ENCODE measurements at regions not wholly inside any gene's neighbourhood (a gene's known extent, or its start where the extent isn't known, plus 50 kb on each side); places are given as distances from the start of the nearest gene placed in this dataset.

DNA sequence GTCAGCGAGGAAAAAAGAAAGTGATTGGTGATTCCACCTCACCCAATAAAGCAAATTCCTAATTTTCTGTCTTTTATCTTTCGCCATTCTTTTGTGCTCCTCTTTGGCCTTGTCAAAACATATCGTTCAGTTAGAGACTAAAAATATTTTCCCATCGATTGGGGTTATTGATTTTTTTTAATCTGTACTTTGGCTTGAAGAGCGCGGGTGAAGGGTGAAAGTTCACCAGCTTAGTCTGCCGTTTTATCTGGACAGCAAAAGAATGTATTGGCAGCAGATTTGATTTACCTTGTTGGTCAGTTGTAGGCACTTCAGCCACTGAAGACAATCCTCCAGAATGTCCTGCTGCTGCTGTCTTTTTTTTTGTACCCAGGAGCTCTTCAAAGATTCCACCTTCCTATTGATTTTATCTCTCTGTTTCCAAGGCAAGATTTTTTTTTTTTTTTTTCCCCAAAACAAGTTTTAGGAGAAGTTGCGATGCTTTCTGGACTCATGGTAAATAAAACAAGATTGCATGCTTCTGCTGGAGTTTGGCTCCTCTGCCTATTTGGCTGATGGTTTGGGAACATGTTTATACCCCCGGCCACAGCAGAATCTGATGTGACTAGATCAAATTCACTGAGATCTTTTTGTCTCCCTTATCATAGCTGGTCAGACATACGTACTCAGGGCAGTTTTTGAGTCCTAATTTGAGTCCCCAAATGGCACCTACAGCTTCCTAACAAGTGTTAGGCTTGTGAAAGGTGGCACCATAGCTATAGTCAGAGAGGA, 269.3 kb upstream of the ONECUT1 start:
- Histone ChIP-seq H3K56ac (ENCODE audit: low read length) (no peak overlapping the region), H3K18ac (ENCODE audit: low read length) (no peak overlapping the region), H3K36me3 (ENCODE audit: control insufficient read depth, insufficient read depth, low read length) (no peaks in the 10 kb centered on the region), H2AK5ac (ENCODE audit: low read length) (no peak overlapping the region), H3K4me3 (ENCODE audit: low read length) (no peak overlapping the region), H3K4ac (ENCODE audit: low read depth, low read length) (no peak overlapping the region), H3K23ac (ENCODE audit: low read length) (no peak overlapping the region), H3K79me2 (ENCODE audit: control insufficient read depth, insufficient read depth, low read length) (no peaks in the 10 kb centered on the region), H3K27ac (ENCODE audit: low read depth, low read length) (no peak overlapping the region), H2BK5ac (ENCODE audit: low read length) (no peak overlapping the region), H3K27me3 (ENCODE audit: insufficient read depth, low read length, poor library complexity) (no peaks in the 10 kb centered on the region), H2BK120ac (ENCODE audit: low read depth, low read length) (no peak overlapping the region), H3K4me1 (ENCODE audit: control insufficient read depth, low read depth, low read length) (no peaks in the 10 kb centered on the region), H2BK15ac (replicated peaks; ENCODE audit: low read depth) (no peak overlapping the region), H3K4me2 (ENCODE audit: low read length) (no peak overlapping the region), H4K8ac (ENCODE audit: low read depth, low read length) (no peak overlapping the region), H3K9ac (ENCODE audit: low read length) (no peak overlapping the region), H4K5ac (ENCODE audit: low read length) (no peak overlapping the region), H3K79me1 (ENCODE audit: low read length) (no peaks in the 10 kb centered on the region)
- no CpG with 5 or more reads among the region's 10 CpGs for WGBS (ENCODE audit: extremely low coverage, insufficient coverage, low lambda C conversion rate)
- DNase-seq: no peak

- no CpG with 5 or more reads among the region's 2 CpGs for WGBS (ENCODE audit: extremely low coverage, insufficient coverage, low lambda C conversion rate)
- H3K27me3 ChIP-seq (ENCODE audit: insufficient read depth, low read length, poor library complexity): no peaks in the 10 kb centered on the region
- no peak overlapping the region for H3K27ac ChIP-seq (ENCODE audit: low read depth, low read length)
- no peak overlapping the region for H3K23ac ChIP-seq (ENCODE audit: low read length)
- no peaks in the 10 kb centered on the region for H3K79me2 ChIP-seq (ENCODE audit: control insufficient read depth, insufficient read depth, low read length)
- no peak overlapping the region for H2AK5ac ChIP-seq (ENCODE audit: low read length)
- no peak overlapping the region for H4K5ac ChIP-seq (ENCODE audit: low read length)
- no peak overlapping the region for H2BK120ac ChIP-seq (ENCODE audit: low read depth, low read length)
- no peaks in the 10 kb centered on the region for H3K36me3 ChIP-seq (ENCODE audit: control insufficient read depth, insufficient read depth, low read length)
- no peak overlapping the region for H3K18ac ChIP-seq (ENCODE audit: low read length)
- no peaks in the 10 kb centered on the region for H3K79me1 ChIP-seq (ENCODE audit: low read length)
- no peaks in the 10 kb centered on the region for H3K4me1 ChIP-seq (ENCODE audit: control insufficient read depth, low read depth, low read length)
- H3K4ac ChIP-seq (ENCODE audit: low read depth, low read length): no peak overlapping the region
- no peak overlapping the region for H4K8ac ChIP-seq (ENCODE audit: low read depth, low read length)
- no peak overlapping the region for H3K4me2 ChIP-seq (ENCODE audit: low read length)
- no peak overlapping the region for H2BK5ac ChIP-seq (ENCODE audit: low read length)
- DNase-seq: no peak
- H2BK15ac ChIP-seq (replicated peaks; ENCODE audit: low read depth): no peak overlapping the region
- H3K4me3 ChIP-seq (ENCODE audit: low read length): no peak overlapping the region
- no peak overlapping the region for H3K56ac ChIP-seq (ENCODE audit: low read length)
- no peak overlapping the region for H3K9ac ChIP-seq (ENCODE audit: low read length)
Measured at GRCh38 chr15:53046153-53046790, 256.1 kb upstream of the ONECUT1 start.

DNA sequence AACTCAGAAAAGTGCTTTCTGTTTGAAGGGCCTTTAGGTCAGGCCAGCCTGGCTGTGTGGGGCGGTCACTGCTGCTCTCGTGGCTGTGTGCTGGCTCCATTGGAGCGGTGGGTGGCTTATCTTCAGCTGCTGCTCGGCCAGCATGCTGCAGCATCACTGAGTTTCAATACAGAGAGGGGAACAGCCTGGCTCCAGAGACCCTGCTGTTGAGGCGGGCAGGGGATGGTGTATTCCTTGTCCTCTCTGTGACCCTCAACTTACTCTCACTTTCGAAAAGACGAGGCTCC, 248.5 kb upstream of the ONECUT1 start:
- Histone ChIP-seq H3K79me1 (ENCODE audit: low read length) (no peaks in the 10 kb centered on the region), H3K79me2 (ENCODE audit: control insufficient read depth, insufficient read depth, low read length) (no peaks in the 10 kb centered on the region), H3K4ac (ENCODE audit: low read depth, low read length) (no peak overlapping the region), H3K4me3 (ENCODE audit: low read length) (no peak overlapping the region), H4K5ac (ENCODE audit: low read length) (no peak overlapping the region), H2BK15ac (replicated peaks; ENCODE audit: low read depth) (no peak overlapping the region), H2BK120ac (ENCODE audit: low read depth, low read length) (no peak overlapping the region), H3K56ac (ENCODE audit: low read length) (no peak overlapping the region), H3K27ac (ENCODE audit: low read depth, low read length) (no peak overlapping the region), H3K23ac (ENCODE audit: low read length) (no peak overlapping the region), H2BK5ac (ENCODE audit: low read length) (no peak overlapping the region), H3K4me2 (ENCODE audit: low read length) (no peak overlapping the region), H2AK5ac (ENCODE audit: low read length) (no peak overlapping the region), H3K18ac (ENCODE audit: low read length) (no peak overlapping the region), H3K27me3 (ENCODE audit: insufficient read depth, low read length, poor library complexity) (no peaks in the 10 kb centered on the region), H3K9ac (ENCODE audit: low read length) (no peak overlapping the region), H3K4me1 (ENCODE audit: control insufficient read depth, low read depth, low read length) (no peaks in the 10 kb centered on the region), H3K36me3 (ENCODE audit: control insufficient read depth, insufficient read depth, low read length) (no peaks in the 10 kb centered on the region), H4K8ac (ENCODE audit: low read depth, low read length) (no peak overlapping the region)
- no peak for DNase-seq
- no CpG with 5 or more reads among the region's 7 CpGs for WGBS (ENCODE audit: extremely low coverage, insufficient coverage, low lambda C conversion rate)

DNA sequence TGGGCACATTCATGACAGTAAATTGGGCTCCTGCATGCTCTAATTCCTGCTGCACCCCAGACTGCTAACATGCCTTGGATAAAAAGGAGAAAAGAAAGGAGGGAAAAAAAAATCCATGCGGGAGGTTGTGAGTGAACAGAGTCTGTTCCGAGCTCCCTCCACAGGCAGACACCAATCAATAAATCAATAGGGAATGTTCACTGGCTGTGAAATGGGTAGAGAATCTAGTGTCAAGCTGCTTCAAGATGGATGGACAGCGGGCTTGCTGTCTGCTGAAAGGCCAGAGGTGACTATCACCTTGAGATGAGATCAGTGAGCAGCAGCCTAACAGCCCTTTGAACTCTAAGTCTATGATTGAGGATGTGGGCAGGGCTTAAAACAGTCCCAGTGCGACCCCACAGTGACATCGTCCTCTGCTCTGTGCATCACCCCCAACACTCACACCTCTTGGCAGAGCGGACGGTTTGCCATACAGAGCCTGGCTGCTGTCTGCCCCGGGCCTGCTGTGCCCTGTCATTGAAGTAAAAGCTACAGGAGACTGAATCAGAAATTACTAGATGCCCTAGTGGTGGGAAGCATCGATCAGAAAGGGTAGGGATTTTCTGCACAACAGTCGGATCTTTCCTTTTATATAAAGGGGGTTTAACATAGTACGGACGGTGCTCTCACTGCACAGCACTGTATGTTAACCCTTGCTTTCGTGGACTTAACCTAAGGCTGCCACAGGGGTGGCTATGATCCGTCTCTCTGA, 247.9 kb upstream of the ONECUT1 start:
- H3K27ac ChIP-seq (ENCODE audit: low read depth, low read length): no peak overlapping the region
- no CpG with 5 or more reads among the region's 14 CpGs for WGBS (ENCODE audit: extremely low coverage, insufficient coverage, low lambda C conversion rate)
- H2AK5ac ChIP-seq (ENCODE audit: low read length): no peak overlapping the region
- no peak overlapping the region for H3K23ac ChIP-seq (ENCODE audit: low read length)
- no peak overlapping the region for H3K4me3 ChIP-seq (ENCODE audit: low read length)
- H2BK120ac ChIP-seq (ENCODE audit: low read depth, low read length): no peak overlapping the region
- H4K5ac ChIP-seq (ENCODE audit: low read length): no peak overlapping the region
- no peak overlapping the region for H3K4ac ChIP-seq (ENCODE audit: low read depth, low read length)
- no peaks in the 10 kb centered on the region for H3K36me3 ChIP-seq (ENCODE audit: control insufficient read depth, insufficient read depth, low read length)
- H3K4me2 ChIP-seq (ENCODE audit: low read length): no peak overlapping the region
- no peak overlapping the region for H3K18ac ChIP-seq (ENCODE audit: low read length)
- no peaks in the 10 kb centered on the region for H3K27me3 ChIP-seq (ENCODE audit: insufficient read depth, low read length, poor library complexity)
- DNase-seq: peak; percentile 6
- H3K79me1 ChIP-seq (ENCODE audit: low read length): no peaks in the 10 kb centered on the region
- no peak overlapping the region for H3K9ac ChIP-seq (ENCODE audit: low read length)
- H2BK5ac ChIP-seq (ENCODE audit: low read length): no peak overlapping the region
- no peak overlapping the region for H3K56ac ChIP-seq (ENCODE audit: low read length)
- no peaks in the 10 kb centered on the region for H3K4me1 ChIP-seq (ENCODE audit: control insufficient read depth, low read depth, low read length)
- no peaks in the 10 kb centered on the region for H3K79me2 ChIP-seq (ENCODE audit: control insufficient read depth, insufficient read depth, low read length)
- no peak overlapping the region for H4K8ac ChIP-seq (ENCODE audit: low read depth, low read length)
- H2BK15ac ChIP-seq (replicated peaks; ENCODE audit: low read depth): no peak overlapping the region

DNA sequence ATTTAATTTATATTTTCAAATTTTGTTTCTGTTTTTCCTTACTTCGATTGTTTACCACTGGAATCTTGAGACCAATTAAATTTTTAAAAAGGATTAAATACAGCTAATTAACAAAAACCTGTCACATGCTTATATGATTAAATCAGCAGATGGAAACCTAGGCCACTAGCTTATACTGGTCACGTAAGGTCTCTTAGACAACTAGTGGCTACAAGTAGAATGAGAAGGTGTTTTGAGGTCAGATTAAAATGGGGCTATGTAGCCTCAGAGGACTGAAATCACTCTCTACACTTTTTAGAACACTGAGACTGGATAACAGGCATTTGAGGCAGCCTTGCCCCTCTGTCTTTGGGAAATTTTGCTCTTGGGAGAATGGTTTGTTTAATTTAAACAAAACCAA, 246.5 kb upstream of the ONECUT1 start:
- Histone ChIP-seq H3K23ac (ENCODE audit: low read length) (no peak overlapping the region), H4K5ac (ENCODE audit: low read length) (no peak overlapping the region), H3K4me2 (ENCODE audit: low read length) (no peak overlapping the region), H4K8ac (ENCODE audit: low read depth, low read length) (no peak overlapping the region), H3K79me1 (ENCODE audit: low read length) (no peaks in the 10 kb centered on the region), H3K36me3 (ENCODE audit: control insufficient read depth, insufficient read depth, low read length) (no peaks in the 10 kb centered on the region), H2BK15ac (replicated peaks; ENCODE audit: low read depth) (no peak overlapping the region), H3K18ac (ENCODE audit: low read length) (no peak overlapping the region), H3K27me3 (ENCODE audit: insufficient read depth, low read length, poor library complexity) (no peaks in the 10 kb centered on the region), H3K4me1 (ENCODE audit: control insufficient read depth, low read depth, low read length) (no peaks in the 10 kb centered on the region), H3K27ac (ENCODE audit: low read depth, low read length) (no peak overlapping the region), H3K4me3 (ENCODE audit: low read length) (no peak overlapping the region), H2AK5ac (ENCODE audit: low read length) (no peak overlapping the region), H3K4ac (ENCODE audit: low read depth, low read length) (no peak overlapping the region), H2BK120ac (ENCODE audit: low read depth, low read length) (no peak overlapping the region), H3K56ac (ENCODE audit: low read length) (no peak overlapping the region), H2BK5ac (ENCODE audit: low read length) (no peak overlapping the region), H3K79me2 (ENCODE audit: control insufficient read depth, insufficient read depth, low read length) (no peaks in the 10 kb centered on the region), H3K9ac (ENCODE audit: low read length) (no peak overlapping the region)
- WGBS (ENCODE audit: extremely low coverage, insufficient coverage, low lambda C conversion rate): no CpG with 5 or more reads among the region's 2 CpGs
- DNase-seq: peak; percentile 16

All from mesendoderm (in vitro differentiated cells).